Hepatocyte (in vitro differentiated cells): ENCODE measurements at regions not wholly inside any gene's neighbourhood (a gene's known extent, or its start where the extent isn't known, plus 50 kb on each side); places are given as distances from the start of the nearest gene placed in this dataset.

ENCODE experiments used
- DNase-seq: peaks from one replicate; pipeline ENCODE4 v3.0.0-alpha.2; 2016; ENCODE audit warnings: low spot score
- H2AFZ ChIP-seq: fragments of 200-600 bp; sonication (generic); 2 replicates; pipeline ENCODE4 v1.6.0; 2016; ENCODE audit warnings: antibody characterized with exemption, mild to moderate bottlenecking
- H3K27ac ChIP-seq: fragments of 200-600 bp; sonication (generic); 2 replicates; pipeline ENCODE4 v1.5.1; 2016; ENCODE audit warnings: mild to moderate bottlenecking
- H3K27me3 ChIP-seq: fragments of 200-600 bp; sonication (generic); 2 replicates; pipeline ENCODE4 v1.6.1; 2016
- H3K36me3 ChIP-seq: fragments of 200-600 bp; sonication (generic); replicated peaks from 2 replicates; pipeline ENCODE4 v1.5.1; 2016; ENCODE audit warnings: low read depth; ENCODE audit not compliant: insufficient read depth
- H3K4me1 ChIP-seq: fragments of 200-600 bp; sonication (generic); 2 replicates; pipeline ENCODE4 v1.5.1; 2016; ENCODE audit warnings: mild to moderate bottlenecking, moderate library complexity; ENCODE audit not compliant: insufficient read depth
- H3K4me2 ChIP-seq: fragments of 200-600 bp; sonication (generic); 2 replicates; pipeline ENCODE4 v1.6.0; 2016
- H3K4me3 ChIP-seq: fragments of 200-600 bp; sonication (generic); 2 replicates; pipeline ENCODE4 v1.5.1; 2016; ENCODE audit warnings: mild to moderate bottlenecking
- H3K79me2 ChIP-seq: fragments of 200-600 bp; sonication (generic); 2 replicates; pipeline ENCODE4 v1.6.0; 2017; ENCODE audit warnings: mild to moderate bottlenecking
- H3K9me2 ChIP-seq: fragments of 200-600 bp; sonication (generic); replicated peaks from 2 replicates; pipeline ENCODE4 v1.6.0; 2017; ENCODE audit warnings: mild to moderate bottlenecking; ENCODE audit not compliant: insufficient read depth
- H3K9me3 ChIP-seq: fragments of 200-600 bp; sonication (generic); 2 replicates; pipeline ENCODE4 v1.5.1; 2016; ENCODE audit warnings: low read depth, mild to moderate bottlenecking
- H4K20me1 ChIP-seq: fragments of 200-600 bp; sonication (generic); 2 replicates; pipeline ENCODE4 v1.6.0; 2016; ENCODE audit warnings: mild to moderate bottlenecking; ENCODE audit not compliant: insufficient read depth, poor library complexity, severe bottlenecking
- EZH2 ChIP-seq: fragments of 200-600 bp; sonication (generic); IDR thresholded peaks from 2 replicates; pipeline ENCODE4 v1.6.1; 2016; ENCODE audit warnings: antibody characterized with exemption, mild to moderate bottlenecking, borderline replicate concordance
- EZH2phosphoT487 ChIP-seq: fragments of 200-600 bp; sonication (generic); IDR thresholded peaks from one replicate; pipeline ENCODE4 v1.6.1; 2018; ENCODE audit warnings: antibody characterized with exemption, mild to moderate bottlenecking, low read depth, moderate library complexity; ENCODE audit not compliant: unreplicated experiment, severe bottlenecking
- WGBS: methylation state at CpG from one replicate; pipeline ENCODE4 v1.1.6; 2016; ENCODE audit warnings: low lambda C conversion rate; ENCODE audit errors: missing lambda C conversion rate; 5-methylcytosine and 5-hydroxymethylcytosine counted together
- TF ChIP-seq, protein P1 (sequence below): fragments of 200-600 bp; sonication (generic); IDR thresholded peaks from 2 replicates; pipeline ENCODE4 v1.5.1; 2016; ENCODE audit warnings: antibody characterized with exemption, mild to moderate bottlenecking; ENCODE audit not compliant: poor library complexity

DNA sequence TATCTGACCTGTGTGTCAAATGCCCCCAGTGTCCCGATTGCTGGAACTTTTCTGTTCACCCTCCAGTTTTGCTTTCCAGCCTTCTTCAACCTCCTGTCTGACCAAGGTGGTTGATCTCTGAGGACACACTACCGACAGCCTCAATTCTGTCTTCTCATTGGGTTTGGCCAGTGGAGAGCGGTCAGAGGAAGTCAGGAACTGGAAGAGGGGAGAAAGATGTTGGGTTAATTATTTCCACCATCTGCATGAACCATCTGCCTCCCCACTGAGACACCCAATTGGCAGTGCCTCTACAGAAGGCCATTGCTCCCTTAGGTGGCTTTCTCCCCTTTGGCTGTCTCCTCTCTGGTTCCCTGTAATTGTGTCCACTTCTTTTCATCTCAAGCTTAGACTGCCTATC, 154.3 kb upstream of the RAI14 start:
- 96% methylated on average over 3 of the region's 3 CpGs for WGBS
- DNase-seq = no peak
- Histone ChIP-seq H3K27ac (no peak overlapping the region), H3K27me3 (no peaks in the 10 kb centered on the region), H2AFZ (no peak overlapping the region), H3K4me3 (no peak overlapping the region), H3K9me3 (no peaks in the 10 kb centered on the region), H4K20me1 (no peaks in the 10 kb centered on the region), H3K4me2 (no peak overlapping the region), H3K79me2 (no peaks in the 10 kb centered on the region), H3K9me2 (no peaks in the 10 kb centered on the region), H3K4me1 (peaks cover 14% of the 10 kb centered on the region), H3K36me3 (no peaks in the 10 kb centered on the region)
- TF ChIP-seq EZH2phosphoT487 (no peak), EZH2 (no peak)
- TF ChIP-seq, protein P1, sequence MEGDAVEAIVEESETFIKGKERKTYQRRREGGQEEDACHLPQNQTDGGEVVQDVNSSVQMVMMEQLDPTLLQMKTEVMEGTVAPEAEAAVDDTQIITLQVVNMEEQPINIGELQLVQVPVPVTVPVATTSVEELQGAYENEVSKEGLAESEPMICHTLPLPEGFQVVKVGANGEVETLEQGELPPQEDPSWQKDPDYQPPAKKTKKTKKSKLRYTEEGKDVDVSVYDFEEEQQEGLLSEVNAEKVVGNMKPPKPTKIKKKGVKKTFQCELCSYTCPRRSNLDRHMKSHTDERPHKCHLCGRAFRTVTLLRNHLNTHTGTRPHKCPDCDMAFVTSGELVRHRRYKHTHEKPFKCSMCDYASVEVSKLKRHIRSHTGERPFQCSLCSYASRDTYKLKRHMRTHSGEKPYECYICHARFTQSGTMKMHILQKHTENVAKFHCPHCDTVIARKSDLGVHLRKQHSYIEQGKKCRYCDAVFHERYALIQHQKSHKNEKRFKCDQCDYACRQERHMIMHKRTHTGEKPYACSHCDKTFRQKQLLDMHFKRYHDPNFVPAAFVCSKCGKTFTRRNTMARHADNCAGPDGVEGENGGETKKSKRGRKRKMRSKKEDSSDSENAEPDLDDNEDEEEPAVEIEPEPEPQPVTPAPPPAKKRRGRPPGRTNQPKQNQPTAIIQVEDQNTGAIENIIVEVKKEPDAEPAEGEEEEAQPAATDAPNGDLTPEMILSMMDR = no peak

DNA sequence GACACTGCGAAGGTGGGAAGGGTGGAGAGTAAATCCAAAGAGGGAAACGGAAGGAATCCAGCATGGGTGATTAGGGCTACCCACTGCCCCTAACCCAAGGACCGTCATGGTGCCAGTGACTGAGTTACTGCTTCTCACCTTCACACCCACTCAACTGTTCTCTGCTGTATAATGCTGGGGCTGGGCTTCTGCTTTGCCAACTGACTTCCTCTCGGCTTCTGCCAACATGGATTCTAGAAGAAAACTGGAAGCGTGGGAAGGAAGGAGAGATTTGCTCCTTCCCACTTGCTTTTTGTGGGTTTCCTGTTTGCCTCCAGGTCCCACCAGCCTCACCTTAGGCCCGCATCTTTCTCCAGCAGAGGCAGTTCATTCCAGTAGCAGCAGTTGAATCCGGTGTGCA, 153.5 kb upstream of the RAI14 start:
- Histone ChIP-seq H3K27me3 (no peaks in the 10 kb centered on the region), H2AFZ (no peak overlapping the region), H3K4me1 (peaks cover 9% of the 10 kb centered on the region), H4K20me1 (no peaks in the 10 kb centered on the region), H3K9me3 (no peaks in the 10 kb centered on the region), H3K4me2 (no peak overlapping the region), H3K79me2 (no peaks in the 10 kb centered on the region), H3K27ac (no peak overlapping the region), H3K9me2 (no peaks in the 10 kb centered on the region), H3K36me3 (no peaks in the 10 kb centered on the region), H3K4me3 (no peak overlapping the region)
- DNase-seq = no peak
- WGBS = 94% methylated on average over 7 of the region's 7 CpGs
- TF ChIP-seq EZH2 (no peak), EZH2phosphoT487 (no peak)
- TF ChIP-seq, protein P1 = no peak

DNA sequence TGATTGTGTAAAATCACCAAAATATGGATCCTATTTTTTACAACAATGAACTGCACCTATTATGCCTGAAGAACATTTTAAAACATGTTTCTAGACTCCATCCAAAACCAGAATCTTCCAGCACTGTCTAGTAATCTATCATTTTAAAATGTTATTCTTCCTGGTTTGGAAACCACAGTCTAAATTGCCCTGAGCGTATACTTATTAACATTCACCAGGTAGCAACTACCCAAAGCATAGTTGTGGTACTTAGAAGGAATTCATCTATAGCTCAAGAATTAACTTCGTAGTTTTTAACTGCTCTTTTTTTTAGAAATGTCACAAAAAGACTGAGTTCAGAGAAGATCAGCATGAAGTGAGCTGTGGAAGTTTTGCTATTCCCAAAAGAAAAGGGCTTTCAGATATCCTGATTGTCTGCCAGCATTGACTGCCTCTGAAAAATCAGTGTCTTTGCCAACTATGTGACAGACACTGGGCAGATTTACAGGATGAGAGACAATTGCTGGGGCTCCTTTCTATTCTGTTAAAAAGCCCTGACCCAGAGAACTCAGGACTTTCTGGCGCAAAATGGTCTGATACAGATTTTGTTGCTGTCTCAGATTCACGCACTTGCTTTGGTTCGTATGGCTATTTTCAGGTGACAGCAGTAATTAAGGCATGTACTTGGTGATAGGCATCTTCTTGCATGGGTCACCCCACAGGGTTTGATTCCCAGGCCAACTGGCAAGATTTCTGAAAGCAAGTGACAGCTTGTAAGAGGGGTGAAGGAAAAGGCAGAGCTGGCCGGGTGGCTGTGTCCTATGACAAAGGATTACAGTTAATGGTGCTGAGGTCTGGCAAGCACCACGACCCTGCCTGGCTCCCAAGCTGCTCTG, 152.5 kb upstream of the RAI14 start:
- Histone ChIP-seq H2AFZ (no peak overlapping the region), H3K4me2 (peak overlapping the region; percentile 17), H3K4me1 (peaks cover 3% of the 10 kb centered on the region), H3K36me3 (no peaks in the 10 kb centered on the region), H3K79me2 (no peaks in the 10 kb centered on the region), H3K9me2 (no peaks in the 10 kb centered on the region), H3K9me3 (no peaks in the 10 kb centered on the region), H3K27ac (peak overlapping the region; percentile 51), H4K20me1 (no peaks in the 10 kb centered on the region), H3K27me3 (no peaks in the 10 kb centered on the region), H3K4me3 (no peak overlapping the region)
- 57% methylated on average over 7 of the region's 7 CpGs for WGBS
- DNase-seq = no peak
- no peak for TF ChIP-seq EZH2phosphoT487

DNA sequence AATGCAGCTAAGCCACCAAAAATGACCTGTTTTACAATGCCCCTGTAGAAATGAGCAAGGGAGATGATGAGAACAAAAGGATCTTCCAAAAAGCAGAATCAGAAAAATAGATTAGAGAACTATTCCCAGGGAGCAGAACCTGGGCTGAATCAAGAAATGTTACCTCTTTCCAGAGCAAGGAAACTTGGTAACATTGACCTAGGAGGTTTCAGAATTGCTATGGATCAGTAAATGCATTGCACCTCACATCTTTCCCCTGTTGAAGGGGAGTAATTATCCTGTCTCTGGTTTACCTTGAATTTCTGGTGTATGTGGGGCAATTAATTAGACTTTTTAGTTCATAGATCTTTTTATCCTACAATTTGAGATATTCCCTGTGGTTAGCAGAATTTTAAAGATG, 151.2 kb upstream of the RAI14 start:
- no peaks in the 10 kb centered on the region for H3K27me3 ChIP-seq
- H3K9me2 ChIP-seq = no peaks in the 10 kb centered on the region
- DNase-seq = no peak
- H3K79me2 ChIP-seq = no peaks in the 10 kb centered on the region
- H3K36me3 ChIP-seq = no peaks in the 10 kb centered on the region
- no peaks in the 10 kb centered on the region for H3K9me3 ChIP-seq
- H3K4me3 ChIP-seq = no peak overlapping the region
- no peaks in the 10 kb centered on the region for H4K20me1 ChIP-seq
- TF ChIP-seq, protein P1 = no peak
- TF ChIP-seq EZH2phosphoT487 (no peak), EZH2 (no peak)
- no peak overlapping the region for H2AFZ ChIP-seq
- no peak overlapping the region for H3K27ac ChIP-seq
- no peak overlapping the region for H3K4me2 ChIP-seq
- H3K4me1 ChIP-seq = no peaks in the 10 kb centered on the region
